Fibroblast of the aortic adventitia (primary cell): ENCODE measurements at regions not wholly inside any gene's neighbourhood (a gene's known extent, or its start where the extent isn't known, plus 50 kb on each side); places are given as distances from the start of the nearest gene placed in this dataset.

Source experiments
- DNase-seq: peaks from one replicate; pipeline ENCODE4 v3.0.0-alpha.2; 2010; ENCODE audit warnings: low read depth
- H3K4me3 ChIP-seq: 2 replicates; pipeline ENCODE4 v1.5.1; 2011; ENCODE audit warnings: low read depth, mild to moderate bottlenecking, control low read depth, low read length, moderate library complexity
- CTCF ChIP-seq: IDR thresholded peaks from 2 replicates; pipeline ENCODE4 v1.5.1; 2011; ENCODE audit warnings: mild to moderate bottlenecking, low read length, control low read depth, inconsistent platforms; ENCODE audit not compliant: insufficient read depth

GRCh38 chr17:62902531-62903220 lies 63.4 kb upstream of the TANC2 start:
- H3K4me3 ChIP-seq = no peak overlapping the region
- no peak for DNase-seq
- TF ChIP-seq CTCF = no peak

- DNase-seq = no peak
- no peak overlapping the region for H3K4me3 ChIP-seq
- TF ChIP-seq CTCF = no peak
Measured at GRCh38 chr17:62901544-62901943, 64.5 kb upstream of the TANC2 start.

- TF ChIP-seq CTCF = no peak
- no peak overlapping the region for H3K4me3 ChIP-seq
- DNase-seq = no peak
Measured at GRCh38 chr17:62900096-62900495, 65.9 kb upstream of the TANC2 start.

- TF ChIP-seq CTCF = no peak
- no peak for DNase-seq
- H3K4me3 ChIP-seq = no peak overlapping the region
Measured at GRCh38 chr17:62899361-62899760, 66.7 kb upstream of the TANC2 start.

GRCh38 chr17:62898239-62898864 lies 67.7 kb upstream of the TANC2 start:
- DNase-seq = peak; percentile 63
- no peak overlapping the region for H3K4me3 ChIP-seq
- TF ChIP-seq CTCF = peak; percentile 9

GRCh38 chr17:62897706-62898105 lies 68.3 kb upstream of the TANC2 start:
- no peak for TF ChIP-seq CTCF
- H3K4me3 ChIP-seq = no peak overlapping the region
- no peak for DNase-seq
